Hypothalamus (tissue), 51 donors: ENCODE measurements at regions not wholly inside any gene's neighbourhood (a gene's known extent, or its start where the extent isn't known, plus 50 kb on each side); places are given as distances from the start of the nearest gene placed in this dataset.

Experiments used
- DNase-seq, 51 donors: peaks; one replicate each; lab custom pipeline; 2025; lab: John Stamatoyannopoulos, UW

GRCh38 chr21:38875694-38876492 lies 70.2 kb downstream of the ETS2 start:
- DNase-seq, result no peak
